Endothelial cell of umbilical vein (primary cell): ENCODE measurements at regions not wholly inside any gene's neighbourhood (a gene's known extent, or its start where the extent isn't known, plus 50 kb on each side); places are given as distances from the start of the nearest gene placed in this dataset.

Source experiments
- BruUV-seq: library from RNA; stranded (reverse); fragments of 400-500 nt; replicated peaks from 2 replicates; lab custom pipeline; 2021; lab: Mats Ljungman, UMichigan
- CTCF ChIA-PET: fragments of 300-600, 350-600 bp; sonication (Branson Sonifier 250); formaldehyde crosslinking; loops from one replicate; lab custom pipeline; 2021; ENCODE audit warnings: antibody characterized with exemption, inconsistent platforms; lab: Charles Lee
- POLR2A ChIA-PET: fragments of 300-600, 350-600 bp; sonication (Branson Sonifier 250); formaldehyde crosslinking; loops from one replicate; lab custom pipeline; 2021; ENCODE audit warnings: antibody characterized with exemption, inconsistent platforms; lab: Charles Lee
- DNase-seq: peaks from one replicate; pipeline ENCODE4 v3.0.0-alpha.2; 2011; ENCODE audit warnings: low read depth, low spot score
- FAIRE-seq: peaks from 2 replicates; lab custom pipeline; 2011; peaks lifted over from hg19 to GRCh38; lab: Jason Lieb, UNC
- H2AFZ ChIP-seq: 2 replicates; pipeline ENCODE4 v1.6.0; 2012; ENCODE audit warnings: low read depth, low read length, control low read depth, inconsistent platforms
- H3K27ac ChIP-seq: 2 replicates; pipeline ENCODE4 v1.5.1; 2011; ENCODE audit warnings: low read depth, mild to moderate bottlenecking, control low read depth, low read length, moderate library complexity; ENCODE audit not compliant: insufficient read depth
- H3K27me3 ChIP-seq, 2 experiments: 2 replicates each; pipeline versions ENCODE4 v1.6.0 to v1.6.1; 2011; ENCODE audit warnings: low read length in 2 of 2, mixed read lengths in 1 of 2; ENCODE audit not compliant: control insufficient read depth in 2 of 2, insufficient read depth in 2 of 2
- H3K36me3 ChIP-seq, 2 experiments: 2 replicates in 1 of 2; 3 replicates in 1 of 2; pipeline ENCODE4 v1.5.1; 2011; ENCODE audit warnings: low read length in 2 of 2, mild to moderate bottlenecking in 1 of 2, moderate library complexity in 1 of 2; ENCODE audit not compliant: control insufficient read depth in 2 of 2, insufficient read depth in 2 of 2; ENCODE audit errors: extremely low read depth in 1 of 2
- H3K4me1 ChIP-seq: 3 replicates; pipeline ENCODE4 v1.5.1; 2011; ENCODE audit warnings: mild to moderate bottlenecking, low read length; ENCODE audit not compliant: control insufficient read depth, insufficient read depth; ENCODE audit errors: extremely low read depth
- H3K4me2 ChIP-seq: 2 replicates; pipeline ENCODE4 v1.6.1; 2011; ENCODE audit warnings: low read length, control low read depth, mixed read lengths; ENCODE audit not compliant: insufficient read depth
- H3K4me3 ChIP-seq, 3 experiments: fragments of 200-600 bp in 1 of 3; sonication (generic), shearing (Covaris generic) in 1 of 3; replicated peaks in 1 of 3; 2 replicates each; pipeline ENCODE4 v1.5.1; 2011 to 2016; ENCODE audit warnings: control low read depth in 3 of 3, low read length in 3 of 3, mild to moderate bottlenecking in 2 of 3, inconsistent platforms in 1 of 3, low read depth in 1 of 3, moderate library complexity in 1 of 3; ENCODE audit not compliant: insufficient read depth in 1 of 3
- H3K79me2 ChIP-seq: 2 replicates; pipeline ENCODE4 v1.6.0; 2012; ENCODE audit warnings: low read length, inconsistent platforms; ENCODE audit not compliant: control insufficient read depth, insufficient read depth
- H3K9ac ChIP-seq: replicated peaks from 2 replicates; pipeline ENCODE3; 2011; ENCODE audit warnings: low read length, control low read depth; ENCODE audit not compliant: insufficient read depth; ENCODE audit errors: extremely low read depth
- H3K9me1 ChIP-seq: replicated peaks from 3 replicates; pipeline ENCODE4 v1.6.0; 2011; ENCODE audit warnings: mild to moderate bottlenecking, low read length; ENCODE audit not compliant: control insufficient read depth, insufficient read depth; ENCODE audit errors: extremely low read depth
- H3K9me3 ChIP-seq: replicated peaks from 2 replicates; pipeline ENCODE4 v1.5.1; 2012; ENCODE audit warnings: low read length, inconsistent platforms; ENCODE audit not compliant: control insufficient read depth, insufficient read depth
- H4K20me1 ChIP-seq: replicated peaks from 2 replicates; pipeline ENCODE3; 2011; ENCODE audit warnings: mild to moderate bottlenecking, low read length; ENCODE audit not compliant: control insufficient read depth, insufficient read depth; ENCODE audit errors: extremely low read depth
- FOS ChIP-seq: IDR thresholded peaks from 2 replicates; pipeline ENCODE4 v1.6.1; 2011; ENCODE audit warnings: mild to moderate bottlenecking, low read length, moderate library complexity, borderline replicate concordance; ENCODE audit not compliant: insufficient read depth
- GATA2 ChIP-seq: IDR thresholded peaks from 2 replicates; pipeline ENCODE4 v1.7.0; 2011; ENCODE audit warnings: low read depth, mild to moderate bottlenecking, moderate library complexity, mixed read lengths, low read length; ENCODE audit not compliant: insufficient read length, insufficient read depth
- JUN ChIP-seq: IDR thresholded peaks from 2 replicates; pipeline ENCODE4 v1.6.1; 2011; ENCODE audit warnings: borderline replicate concordance, low read depth; ENCODE audit not compliant: insufficient read length, insufficient read depth
- POLR2A ChIP-seq: IDR thresholded peaks from 2 replicates; pipeline ENCODE4 v1.6.1; 2012; ENCODE audit warnings: low read depth, mild to moderate bottlenecking, control low read depth, low read length
- dilution Hi-C: fragments of 300-500 bp; cut with MboI; formaldehyde crosslinking; loops from one replicate; pipeline ENCODE4 v1.15.0; 2019; ENCODE audit warnings: low sequenced_read_pairs; ENCODE audit not compliant: extremely low pct_ligation_motif_present
- intact Hi-C: fragments of 100-400 bp; cut with micrococcal nuclease; formaldehyde crosslinking; loops from one replicate; pipeline ENCODE4 v1.10.0; 2022
- TF ChIP-seq, protein P1 (sequence below), 2 donors: IDR thresholded peaks; 1 replicate in 1 of 2; 2 replicates in 1 of 2; pipeline ENCODE4 v1.5.1; 2011; ENCODE audit warnings: low read length in 2 of 2, mild to moderate bottlenecking in 2 of 2, moderate library complexity in 2 of 2, control low read depth in 1 of 2, inconsistent platforms in 1 of 2, low read depth in 1 of 2; ENCODE audit not compliant: insufficient read depth in 1 of 2; ENCODE audit errors: extremely low read depth in 1 of 2
- TF ChIP-seq, protein P2 (sequence below): IDR thresholded peaks from 2 replicates; pipeline ENCODE4 v1.6.1; 2011; ENCODE audit not compliant: insufficient read depth, insufficient read length

- Histone ChIP-seq H3K4me3 (no peak overlapping the region), H3K27me3 (no peaks in the 10 kb centered on the region), H3K4me2 (no peak overlapping the region), H3K9ac (no peak overlapping the region), H3K4me1 (no peaks in the 10 kb centered on the region), H3K79me2 (no peaks in the 10 kb centered on the region), H3K9me1 (no peaks in the 10 kb centered on the region), H4K20me1 (no peaks in the 10 kb centered on the region), H3K9me3 (no peaks in the 10 kb centered on the region), H2AFZ (no peak overlapping the region), H3K36me3 (no peaks in the 10 kb centered on the region), H3K27ac (no peak overlapping the region)
- intact Hi-C loops (no loop called here), dilution Hi-C loops (no loop called here)
- FAIRE-seq (no peak), DNase-seq (no peak)
- POLR2A ChIA-PET: no interaction called here
- TF ChIP-seq, protein P1, sequence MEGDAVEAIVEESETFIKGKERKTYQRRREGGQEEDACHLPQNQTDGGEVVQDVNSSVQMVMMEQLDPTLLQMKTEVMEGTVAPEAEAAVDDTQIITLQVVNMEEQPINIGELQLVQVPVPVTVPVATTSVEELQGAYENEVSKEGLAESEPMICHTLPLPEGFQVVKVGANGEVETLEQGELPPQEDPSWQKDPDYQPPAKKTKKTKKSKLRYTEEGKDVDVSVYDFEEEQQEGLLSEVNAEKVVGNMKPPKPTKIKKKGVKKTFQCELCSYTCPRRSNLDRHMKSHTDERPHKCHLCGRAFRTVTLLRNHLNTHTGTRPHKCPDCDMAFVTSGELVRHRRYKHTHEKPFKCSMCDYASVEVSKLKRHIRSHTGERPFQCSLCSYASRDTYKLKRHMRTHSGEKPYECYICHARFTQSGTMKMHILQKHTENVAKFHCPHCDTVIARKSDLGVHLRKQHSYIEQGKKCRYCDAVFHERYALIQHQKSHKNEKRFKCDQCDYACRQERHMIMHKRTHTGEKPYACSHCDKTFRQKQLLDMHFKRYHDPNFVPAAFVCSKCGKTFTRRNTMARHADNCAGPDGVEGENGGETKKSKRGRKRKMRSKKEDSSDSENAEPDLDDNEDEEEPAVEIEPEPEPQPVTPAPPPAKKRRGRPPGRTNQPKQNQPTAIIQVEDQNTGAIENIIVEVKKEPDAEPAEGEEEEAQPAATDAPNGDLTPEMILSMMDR (IDR thresholded peaks at IDR 0.05; ENCODE audit: extremely low read depth in 1 of 2, insufficient read depth in 1 of 2, low read depth in 1 of 2, low read length in 2 of 2): no peak
- no peak for TF ChIP-seq POLR2A
- CTCF ChIA-PET: interaction anchor here (0.7 to 1.2 kb wide), 2 partner anchors 23 to 266 kb away, joined by 3 read pairs; no protein-coding TSS in a partner anchor
- BruUV-seq: no TSS peak
Measured at GRCh38 chr13:104594806-104595205, 1528.6 kb upstream of the SLC10A2 start.

GRCh38 chr13:104593693-104594092 lies 1527.5 kb upstream of the SLC10A2 start:
- no peaks in the 10 kb centered on the region for H3K9me3 ChIP-seq
- no TSS peak for BruUV-seq
- no peak overlapping the region for H3K4me2 ChIP-seq
- H3K4me3 ChIP-seq: no peak overlapping the region
- H3K4me1 ChIP-seq: no peaks in the 10 kb centered on the region
- dilution Hi-C loops (no loop called here), intact Hi-C loops (no loop called here)
- ChIA-PET CTCF (interaction anchor here (0.8 to 1.2 kb wide), 2 partner anchors 180 to 267 kb away, joined by 3 read pairs; no protein-coding TSS in a partner anchor), POLR2A (no interaction called here)
- no peak overlapping the region for H3K27ac ChIP-seq
- no peak for DNase-seq
- TF ChIP-seq JUN (no peak), GATA2 (no peak), FOS (no peak)
- TF ChIP-seq, protein P2, sequence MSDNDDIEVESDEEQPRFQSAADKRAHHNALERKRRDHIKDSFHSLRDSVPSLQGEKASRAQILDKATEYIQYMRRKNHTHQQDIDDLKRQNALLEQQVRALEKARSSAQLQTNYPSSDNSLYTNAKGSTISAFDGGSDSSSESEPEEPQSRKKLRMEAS: no peak
- no peak overlapping the region for H2AFZ ChIP-seq
- FAIRE-seq: no peak
- no peaks in the 10 kb centered on the region for H3K27me3 ChIP-seq
- H3K9ac ChIP-seq: no peak overlapping the region
- H4K20me1 ChIP-seq: no peaks in the 10 kb centered on the region
- no peaks in the 10 kb centered on the region for H3K9me1 ChIP-seq
- H3K79me2 ChIP-seq: no peaks in the 10 kb centered on the region
- H3K36me3 ChIP-seq: no peaks in the 10 kb centered on the region
